ENCODE measurements at regions not wholly inside any gene's neighbourhood (a gene's known extent, or its start where the extent isn't known, plus 50 kb on each side); places are given as distances from the start of the nearest gene placed in this dataset.

- ATAC-seq (peak; percentile 17), FAIRE-seq (no peak), DNase-seq (ENCODE audit: extremely low read depth in 1 of 4, low spot score in 3 of 4) (no peak)
- Histone ChIP-seq H3K9me1 (ENCODE audit: control insufficient read depth, insufficient read depth, low read length) (no peaks in the 10 kb centered on the region), H2AFZ (ENCODE audit: low read depth, low read length) (peak overlapping the region; percentile 32), H3K79me2 (ENCODE audit: control insufficient read depth, insufficient read depth, low read length) (no peaks in the 10 kb centered on the region), H3K4me3 (no peak overlapping the region), H3K27me3 (ENCODE audit: control insufficient read depth in 2 of 2, insufficient read depth in 2 of 2, low read length in 2 of 2) (peaks cover 4 to 29% of the 10 kb centered on the region in 2 experiments; a peak in 3 of 5 replicates), H3K27ac (ENCODE audit: extremely low read depth, low read depth, low read length) (peak overlapping the region; percentile 60; the same call in 2 of the 3 replicates), H3K36me3 (ENCODE audit: control insufficient read depth, insufficient read depth, low read length) (no peaks in the 10 kb centered on the region), H4K20me1 (replicated peaks; ENCODE audit: control insufficient read depth, insufficient read depth, low read length) (no peaks in the 10 kb centered on the region), H3K4me1 (replicated peaks in 1 of 2; ENCODE audit: control insufficient read depth in 2 of 2, insufficient read depth in 2 of 2, low read length in 2 of 2) (peaks cover 11 to 13% of the 10 kb centered on the region in 2 experiments; a peak in 4 of 5 replicates), H3K4me2 (ENCODE audit: insufficient read depth, low read length) (peak overlapping the region; percentile 53; the same call in 1 of the 2 replicates), H3K9ac (ENCODE audit: insufficient read depth in 1 of 2, low read depth in 2 of 2, low read length in 2 of 2) (peak overlapping the region; percentile 5 to 66; a peak in 3 of 4 replicates), H3K9me3 (replicated peaks; ENCODE audit: control insufficient read depth, insufficient read depth, low read depth, low read length) (no peaks in the 10 kb centered on the region)
- ChIA-PET CTCF (ENCODE audit: low intra/inter-chr PET ratio) (no interaction called here), POLR2A (interaction anchor here (0.6 to 1.6 kb wide), 3 partner anchors 23 to 84 kb away, joined by 3 to 8 read pairs (median 5); partner anchors contain the start of gene ID2)
- 71% methylated on average over 8 of the region's 8 CpGs for WGBS (ENCODE audit: insufficient coverage, low coverage, missing lambda C conversion rate)
- 0 out of 2 replicates have a peak, but pooled peaks have one; percentile 11 for TF ChIP-seq MEF2D (tag; conservative IDR thresholded peaks at IDR 0.05; ENCODE audit: low read depth)
- TF ChIP-seq FOXA3 (CRISPR knock-in tag; conservative IDR thresholded peaks at IDR 0.05 in 1 of 2, IDR thresholded peaks at IDR 0.05 in 1 of 2) = 0 out of 4 replicates have a peak, but pooled peaks of 1 of the 2 experiments have one; percentile 5
- TF ChIP-seq SMAD2 (IDR thresholded peaks at IDR 0.05; ENCODE audit: low read depth, low read length) = no peak
- in situ Hi-C loops (cut with MboI) (no loop called here), intact Hi-C loops (cut with micrococcal nuclease) (no loop called here)
- BruUV-seq (replicated peaks) = no TSS peak
Measured at GRCh38 chr2:8597559-8598225, 84.2 kb upstream of the ID2 start.

Data from K562 (cell line).